BLaER1 (cell line): ENCODE measurements at regions not wholly inside any gene's neighbourhood (a gene's known extent, or its start where the extent isn't known, plus 50 kb on each side); places are given as distances from the start of the nearest gene placed in this dataset.

Experiments
- H3K27ac ChIP-seq: shearing (Covaris generic); formaldehyde crosslinking; 2 replicates; pipeline ENCODE4 v1.8.1; 2022
- H3K27me3 ChIP-seq: shearing (Covaris generic); formaldehyde crosslinking; 2 replicates; pipeline ENCODE4 v1.8.1; 2022
- H3K36me3 ChIP-seq: shearing (Covaris generic); formaldehyde crosslinking; 2 replicates; pipeline ENCODE4 v1.8.1; 2022
- H3K4me1 ChIP-seq: shearing (Covaris generic); formaldehyde crosslinking; 2 replicates; pipeline ENCODE4 v1.8.1; 2022
- H3K4me2 ChIP-seq: shearing (Covaris generic); formaldehyde crosslinking; 2 replicates; pipeline ENCODE4 v1.8.1; 2022
- H3K4me3 ChIP-seq: shearing (Covaris generic); formaldehyde crosslinking; 2 replicates; pipeline ENCODE4 v1.8.1; 2022
- H3K9ac ChIP-seq: shearing (Covaris generic); formaldehyde crosslinking; 2 replicates; pipeline ENCODE4 v1.8.1; 2022
- H3K9me3 ChIP-seq: shearing (Covaris generic); formaldehyde crosslinking; 2 replicates; pipeline ENCODE4 v1.8.1; 2022
- H4K20me1 ChIP-seq: shearing (Covaris generic); formaldehyde crosslinking; 2 replicates; pipeline ENCODE4 v1.8.1; 2022
- Cebpa-rat ChIP-seq: shearing (Covaris generic); IDR thresholded peaks from 2 replicates; pipeline ENCODE4 v1.8.1; 2022

GRCh38 chr15:46766021-46766420, 951.3 kb upstream of the SEMA6D start:
- Histone ChIP-seq H3K4me3 (no peak overlapping the region), H3K4me2 (no peak overlapping the region), H3K4me1 (no peaks in the 10 kb centered on the region), H3K27me3 (no peaks in the 10 kb centered on the region), H3K36me3 (no peaks in the 10 kb centered on the region), H4K20me1 (no peaks in the 10 kb centered on the region), H3K9me3 (peaks cover 21% of the 10 kb centered on the region), H3K27ac (no peak overlapping the region), H3K9ac (no peak overlapping the region)
- TF ChIP-seq Cebpa-rat: no peak

- Histone ChIP-seq H3K9ac (no peak overlapping the region), H3K9me3 (peaks cover 21% of the 10 kb centered on the region), H3K27ac (no peak overlapping the region), H3K4me3 (no peak overlapping the region), H4K20me1 (no peaks in the 10 kb centered on the region), H3K4me1 (no peaks in the 10 kb centered on the region), H3K4me2 (no peak overlapping the region), H3K36me3 (no peaks in the 10 kb centered on the region), H3K27me3 (no peaks in the 10 kb centered on the region)
- no peak for TF ChIP-seq Cebpa-rat
These were observed 949.0 kb upstream of the SEMA6D start for GRCh38 chr15:46768287-46768686.

- Histone ChIP-seq H3K27ac (no peak overlapping the region), H3K4me3 (no peak overlapping the region), H3K27me3 (no peaks in the 10 kb centered on the region), H3K4me1 (no peaks in the 10 kb centered on the region), H3K36me3 (no peaks in the 10 kb centered on the region), H3K9me3 (peaks cover 17% of the 10 kb centered on the region), H3K4me2 (no peak overlapping the region), H4K20me1 (no peaks in the 10 kb centered on the region), H3K9ac (no peak overlapping the region)
- TF ChIP-seq Cebpa-rat: no peak
These were observed 944.3 kb upstream of the SEMA6D start for GRCh38 chr15:46773016-46773415.

DNA sequence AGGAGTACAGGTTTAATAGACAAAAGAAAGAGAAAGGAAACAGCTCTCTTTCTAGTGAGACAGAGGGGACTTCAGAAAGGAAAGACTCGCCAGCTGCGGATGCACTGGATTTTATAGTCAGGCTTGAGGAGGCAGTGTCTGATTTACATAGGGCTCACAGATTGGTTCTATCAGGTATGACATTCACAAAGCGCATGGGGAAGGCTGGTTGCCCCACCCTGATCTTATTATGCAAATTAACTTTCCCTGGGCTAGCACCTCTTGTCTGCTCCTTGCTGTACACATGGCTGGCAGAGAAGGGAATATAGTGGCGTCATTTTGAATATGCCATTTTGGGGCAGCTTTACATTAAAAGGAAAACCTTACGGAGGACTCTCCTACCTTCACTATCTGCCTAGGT, 938.4 kb upstream of the SEMA6D start:
- Histone ChIP-seq H4K20me1 (no peaks in the 10 kb centered on the region), H3K9me3 (no peaks in the 10 kb centered on the region), H3K4me1 (no peaks in the 10 kb centered on the region), H3K27ac (no peak overlapping the region), H3K27me3 (no peaks in the 10 kb centered on the region), H3K4me3 (no peak overlapping the region), H3K36me3 (no peaks in the 10 kb centered on the region), H3K9ac (no peak overlapping the region), H3K4me2 (no peak overlapping the region)
- TF ChIP-seq Cebpa-rat: no peak

DNA sequence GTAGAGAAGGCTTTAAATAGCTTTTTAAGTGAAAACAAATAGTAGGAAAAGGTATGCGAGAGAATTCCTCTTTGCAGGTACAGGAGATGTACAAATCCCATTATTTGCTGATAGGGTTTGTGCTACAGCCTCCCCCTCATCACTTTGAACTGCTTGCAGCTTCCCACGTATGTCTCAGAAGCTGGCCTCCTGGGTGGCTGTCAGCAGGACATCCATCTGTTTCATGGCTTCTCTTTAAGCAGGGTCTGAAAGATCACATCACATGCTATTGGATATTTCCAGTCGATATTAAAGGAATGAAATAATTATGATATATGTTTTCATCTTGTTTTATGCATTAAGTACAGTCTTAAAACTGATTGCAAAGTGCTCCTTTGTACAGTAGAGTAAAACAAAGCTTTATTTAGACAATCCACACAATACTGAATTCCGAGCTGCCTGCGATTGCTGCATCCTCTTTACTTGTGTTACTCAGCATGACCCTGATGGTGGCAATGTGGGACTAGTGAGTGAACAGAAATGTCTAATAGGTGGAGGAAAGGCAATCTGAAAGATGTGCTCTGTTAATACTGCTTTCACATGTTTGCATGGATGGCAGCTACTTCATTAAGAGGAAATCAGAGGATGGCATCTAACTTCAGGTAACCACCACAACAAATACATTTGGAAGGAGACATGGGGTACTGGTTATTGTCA, 930.6 kb upstream of the SEMA6D start:
- H3K27ac ChIP-seq: no peak overlapping the region
- no peak overlapping the region for H3K4me2 ChIP-seq
- no peaks in the 10 kb centered on the region for H3K4me1 ChIP-seq
- TF ChIP-seq Cebpa-rat: no peak
- no peaks in the 10 kb centered on the region for H4K20me1 ChIP-seq
- H3K9ac ChIP-seq: no peak overlapping the region
- no peak overlapping the region for H3K4me3 ChIP-seq
- no peaks in the 10 kb centered on the region for H3K36me3 ChIP-seq
- no peaks in the 10 kb centered on the region for H3K27me3 ChIP-seq
- H3K9me3 ChIP-seq: no peaks in the 10 kb centered on the region

DNA sequence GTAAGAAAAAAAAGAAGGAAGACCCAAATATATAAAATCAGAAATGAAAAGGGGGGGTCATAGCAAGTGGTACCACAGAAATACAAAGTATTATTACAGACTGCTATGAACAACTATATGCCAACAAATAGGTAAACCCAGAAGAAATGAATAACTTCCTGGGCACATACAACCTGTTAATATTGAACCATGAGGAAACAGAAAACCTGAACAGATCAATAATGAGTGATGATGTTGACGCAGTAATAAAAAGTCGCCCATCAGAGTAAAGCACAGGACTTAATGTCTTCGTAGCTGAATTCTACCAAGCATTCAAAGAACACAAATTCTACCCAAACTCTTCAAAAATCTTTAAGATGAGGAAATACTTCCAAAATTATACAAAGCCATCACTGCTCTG, 921.6 kb upstream of the SEMA6D start:
- Histone ChIP-seq H3K4me2 (no peak overlapping the region), H3K27me3 (no peaks in the 10 kb centered on the region), H3K9me3 (no peaks in the 10 kb centered on the region), H3K4me3 (no peak overlapping the region), H3K36me3 (no peaks in the 10 kb centered on the region), H3K4me1 (no peaks in the 10 kb centered on the region), H4K20me1 (no peaks in the 10 kb centered on the region), H3K27ac (no peak overlapping the region), H3K9ac (no peak overlapping the region)
- no peak for TF ChIP-seq Cebpa-rat

GRCh38 chr15:46808834-46809233, 908.5 kb upstream of the SEMA6D start:
- Histone ChIP-seq H3K9ac (no peak overlapping the region), H3K27ac (no peak overlapping the region), H3K27me3 (no peaks in the 10 kb centered on the region), H3K4me1 (no peaks in the 10 kb centered on the region), H3K4me2 (no peak overlapping the region), H3K36me3 (no peaks in the 10 kb centered on the region), H3K9me3 (no peaks in the 10 kb centered on the region), H3K4me3 (no peak overlapping the region), H4K20me1 (no peaks in the 10 kb centered on the region)
- TF ChIP-seq Cebpa-rat: no peak

DNA sequence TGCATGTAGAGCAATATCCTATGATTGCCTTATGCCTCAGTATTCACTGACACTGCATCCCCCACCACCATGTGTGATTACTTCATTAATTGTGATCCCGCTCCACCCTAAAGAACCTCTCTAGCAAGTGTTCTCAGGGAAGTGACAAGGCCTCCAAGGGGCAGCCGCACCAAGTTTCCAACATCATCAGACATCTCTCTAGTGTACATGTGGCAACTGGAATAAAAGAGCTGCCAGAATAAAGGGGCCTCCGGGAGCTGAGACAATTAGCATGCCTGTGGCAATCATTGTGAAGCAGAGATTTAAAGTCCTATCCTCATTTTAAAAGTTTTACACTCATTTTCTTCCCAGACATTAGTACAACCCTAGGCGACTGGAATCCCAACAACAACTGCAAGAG, 902.1 kb upstream of the SEMA6D start:
- Histone ChIP-seq H3K4me3 (no peak overlapping the region), H3K27me3 (no peaks in the 10 kb centered on the region), H4K20me1 (no peaks in the 10 kb centered on the region), H3K4me1 (no peaks in the 10 kb centered on the region), H3K4me2 (no peak overlapping the region), H3K9me3 (no peaks in the 10 kb centered on the region), H3K9ac (no peak overlapping the region), H3K36me3 (no peaks in the 10 kb centered on the region), H3K27ac (no peak overlapping the region)
- no peak for TF ChIP-seq Cebpa-rat

DNA sequence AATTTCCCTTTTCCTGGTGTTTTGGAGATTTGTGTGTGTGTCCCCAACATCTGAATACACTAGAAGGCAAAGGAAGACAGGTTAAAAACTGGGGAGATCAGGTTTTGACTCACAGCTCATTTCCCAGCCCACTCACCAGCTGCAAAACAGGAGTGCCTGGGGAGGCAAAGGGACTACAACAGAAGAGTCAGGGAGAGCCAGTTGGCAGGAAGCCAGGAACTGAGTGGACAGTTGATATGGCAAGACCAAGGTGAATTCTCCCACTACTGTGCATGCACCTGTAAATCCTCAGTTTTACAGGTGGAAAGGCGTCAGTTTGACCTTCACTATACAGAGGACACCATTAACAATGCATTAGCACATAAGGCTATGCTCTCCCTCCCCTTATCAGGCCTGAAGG, 901.5 kb upstream of the SEMA6D start:
- Histone ChIP-seq H3K4me1 (no peaks in the 10 kb centered on the region), H3K27ac (no peak overlapping the region), H3K9me3 (no peaks in the 10 kb centered on the region), H3K27me3 (no peaks in the 10 kb centered on the region), H3K9ac (no peak overlapping the region), H4K20me1 (no peaks in the 10 kb centered on the region), H3K4me2 (no peak overlapping the region), H3K36me3 (no peaks in the 10 kb centered on the region), H3K4me3 (no peak overlapping the region)
- no peak for TF ChIP-seq Cebpa-rat

DNA sequence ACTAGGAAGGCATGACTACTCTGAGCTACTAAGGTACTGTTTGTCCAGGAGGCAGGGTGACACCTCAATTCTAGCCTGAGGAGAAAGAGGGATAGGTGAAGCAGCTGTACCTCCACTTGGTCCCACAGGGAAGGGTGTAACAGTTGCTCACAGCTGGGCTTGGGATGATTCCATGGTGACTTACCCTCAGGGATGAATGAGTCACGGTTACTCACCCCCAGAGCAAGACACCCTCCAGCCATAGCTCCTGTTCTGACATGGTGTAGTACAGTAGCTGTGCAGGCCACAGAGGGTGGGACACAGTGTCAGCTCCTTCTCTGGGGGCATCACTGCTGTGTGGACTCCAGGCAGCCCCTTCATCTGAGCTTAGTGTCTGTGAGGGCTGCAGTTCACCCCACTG, 868.6 kb upstream of the SEMA6D start:
- Histone ChIP-seq H3K9ac (no peak overlapping the region), H3K4me3 (no peak overlapping the region), H4K20me1 (no peaks in the 10 kb centered on the region), H3K27ac (no peak overlapping the region), H3K4me2 (no peak overlapping the region), H3K9me3 (peaks cover 16% of the 10 kb centered on the region), H3K4me1 (no peaks in the 10 kb centered on the region), H3K36me3 (no peaks in the 10 kb centered on the region), H3K27me3 (no peaks in the 10 kb centered on the region)
- no peak for TF ChIP-seq Cebpa-rat

GRCh38 chr15:46853600-46853999, 863.7 kb upstream of the SEMA6D start:
- peaks cover 32% of the 10 kb centered on the region for H3K4me1 ChIP-seq
- no peak overlapping the region for H3K9ac ChIP-seq
- no peak for TF ChIP-seq Cebpa-rat
- H3K27me3 ChIP-seq: no peaks in the 10 kb centered on the region
- H3K4me2 ChIP-seq: no peak overlapping the region
- no peaks in the 10 kb centered on the region for H3K36me3 ChIP-seq
- H3K9me3 ChIP-seq: no peaks in the 10 kb centered on the region
- H4K20me1 ChIP-seq: no peaks in the 10 kb centered on the region
- H3K27ac ChIP-seq: no peak overlapping the region
- H3K4me3 ChIP-seq: no peak overlapping the region
